HK-2 (cell line): ENCODE measurements at regions not wholly inside any gene's neighbourhood (a gene's known extent, or its start where the extent isn't known, plus 50 kb on each side); places are given as distances from the start of the nearest gene placed in this dataset.
"Not testable (repeated sequence)": the region's sequence is repeated elsewhere in the genome, so short reads cannot be mapped to it uniquely, and the experiment has no call there.

Source experiments
- DNase-seq: peaks from one replicate; pipeline ENCODE4 v3.0.0-alpha.2; 2018; ENCODE audit not compliant: unreplicated experiment

GRCh38 chr11:70592641-70593165 lies 194.4 kb downstream of the CTTN start:
- DNase-seq: no peak

GRCh38 chr11:70593446-70593983 lies 195.2 kb downstream of the CTTN start:
- DNase-seq: no peak

- no peak for DNase-seq
Measured at GRCh38 chr11:70594031-70594430, 195.7 kb downstream of the CTTN start.

GRCh38 chr11:70594606-70595005 lies 196.3 kb downstream of the CTTN start:
- no peak for DNase-seq

GRCh38 chr11:70595016-70595415 lies 196.7 kb downstream of the CTTN start:
- no peak for DNase-seq

- DNase-seq: no peak
Measured at GRCh38 chr11:70595452-70595851, 197.1 kb downstream of the CTTN start.

GRCh38 chr11:70596091-70596490 lies 197.8 kb downstream of the CTTN start:
- no peak for DNase-seq

- DNase-seq: no peak
Measured at GRCh38 chr11:70597006-70597555, 198.8 kb downstream of the CTTN start.

- DNase-seq: no peak
Measured at GRCh38 chr11:70597751-70598625, 199.7 kb downstream of the CTTN start.

GRCh38 chr11:70600911-70601415 lies 202.6 kb downstream of the CTTN start:
- not testable (repeated sequence) for DNase-seq

- DNase-seq: no peak
Measured at GRCh38 chr11:70601861-70602538, 203.7 kb downstream of the CTTN start.

- no peak for DNase-seq
Measured at GRCh38 chr11:70603114-70603755, 204.9 kb downstream of the CTTN start.

GRCh38 chr11:70603756-70604211 lies 205.5 kb downstream of the CTTN start:
- DNase-seq: no peak

- DNase-seq: no peak
Measured at GRCh38 chr11:70604221-70604620, 205.9 kb downstream of the CTTN start.

GRCh38 chr11:70604630-70605467 lies 206.5 kb downstream of the CTTN start:
- DNase-seq: no peak

- no peak for DNase-seq
Measured at GRCh38 chr11:70605468-70605815, 207.1 kb downstream of the CTTN start.

- no peak for DNase-seq
Measured at GRCh38 chr11:70605846-70606245, 207.5 kb downstream of the CTTN start.

GRCh38 chr11:70606248-70606950 lies 208.1 kb downstream of the CTTN start:
- no peak for DNase-seq

- DNase-seq: no peak
Measured at GRCh38 chr11:70606951-70607330, 208.6 kb downstream of the CTTN start.

- DNase-seq: no peak
Measured at GRCh38 chr11:70607561-70607960, 209.2 kb downstream of the CTTN start.
